Limb (tissue), 2 donors: ENCODE measurements at regions not wholly inside any gene's neighbourhood (a gene's known extent, or its start where the extent isn't known, plus 50 kb on each side); places are given as distances from the start of the nearest gene placed in this dataset.

Experiments used
- DNase-seq, 2 donors: peaks; one replicate each; pipeline ENCODE4 v3.0.0-alpha.2; 2016; ENCODE audit errors: extremely low spot score in 2 of 2

DNA sequence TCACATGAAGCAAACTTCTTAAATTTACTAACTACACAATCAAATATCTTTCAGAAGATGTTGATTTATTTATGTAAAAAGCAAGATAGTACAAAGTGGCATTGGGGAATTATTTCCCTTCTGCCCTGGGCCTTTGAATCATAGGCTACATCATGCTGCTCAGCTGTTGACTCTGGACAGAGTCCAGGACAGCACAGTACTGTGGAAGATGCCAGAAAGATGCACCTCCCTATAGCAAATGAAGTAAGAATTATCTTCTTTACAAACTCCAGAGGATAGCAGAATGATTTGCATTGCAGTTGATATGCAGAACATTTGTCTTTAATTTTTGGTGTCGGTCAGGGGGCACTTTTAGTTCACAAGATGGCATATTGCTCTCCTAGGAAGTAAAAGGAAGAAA is 1354.5 kb upstream of the ZEB2 start:
- DNase-seq, result peak in 1 of 2 donors; percentile 64

- no peak for DNase-seq
Observed at GRCh38 chr2:145864501-145864900, 1344.6 kb upstream of the ZEB2 start.

- DNase-seq, result no peak
Observed at GRCh38 chr2:145861940-145862339, 1342.0 kb upstream of the ZEB2 start.

DNA sequence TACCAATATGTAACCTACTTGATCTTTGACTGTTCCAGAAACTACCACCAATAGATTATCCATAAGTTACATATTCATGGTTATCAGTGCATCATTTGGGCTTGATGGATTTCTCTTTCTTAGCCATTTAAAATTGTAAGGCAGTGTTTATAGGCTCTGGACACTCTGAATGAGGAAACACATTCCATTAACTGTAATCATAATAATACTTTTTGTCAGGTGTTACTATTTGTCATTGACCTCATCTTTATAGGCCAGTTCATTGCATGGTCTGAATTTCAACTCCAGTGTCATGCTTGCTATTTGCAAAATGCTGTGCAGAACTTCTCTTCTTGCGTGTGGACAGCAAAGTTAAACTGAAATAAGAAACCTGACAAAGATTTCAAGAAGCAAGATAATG is 1340.2 kb upstream of the ZEB2 start:
- no peak for DNase-seq

DNA sequence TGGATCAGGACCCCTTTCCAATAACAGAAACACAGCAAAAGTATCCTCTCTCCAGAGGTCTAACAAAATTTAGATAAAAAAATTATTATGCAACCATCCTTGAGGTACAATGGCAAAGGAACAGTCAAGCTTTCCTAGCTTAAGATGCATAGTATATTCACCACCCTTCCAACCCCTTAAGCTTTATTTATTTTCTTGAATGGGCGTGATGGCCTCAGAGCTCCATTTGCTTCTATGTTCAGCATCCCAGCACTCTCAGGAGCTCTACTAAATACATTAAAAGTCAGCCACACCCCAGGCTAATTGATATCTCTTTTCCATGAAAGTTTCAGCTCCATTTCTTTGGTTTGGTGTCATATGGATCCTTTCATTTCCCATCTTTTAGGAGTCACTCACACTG is 1335.2 kb upstream of the ZEB2 start:
- no peak for DNase-seq

- DNase-seq, result no peak
Observed at GRCh38 chr2:145854039-145854755, 1334.3 kb upstream of the ZEB2 start.

DNA sequence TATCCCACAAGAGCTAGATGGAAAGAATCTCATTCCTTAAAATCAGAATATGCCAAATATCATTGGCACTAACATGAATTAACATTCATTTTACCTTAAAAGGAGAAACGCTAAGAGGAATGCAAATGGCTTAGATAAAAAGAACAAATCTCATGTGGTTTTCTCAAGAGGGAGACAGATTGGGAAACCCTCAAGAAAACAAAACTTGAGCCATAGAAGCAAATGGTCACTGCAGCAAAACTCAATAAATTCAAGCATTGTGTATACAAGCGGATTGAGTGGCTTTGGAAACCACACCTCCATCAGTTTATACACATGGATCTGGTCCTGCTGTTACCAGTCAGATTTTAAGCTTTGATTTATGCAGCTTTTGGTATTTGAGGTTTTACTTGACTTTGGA is 1331.8 kb upstream of the ZEB2 start:
- DNase-seq, result no peak

- no peak for DNase-seq
Observed at GRCh38 chr2:145849466-145849865, 1329.5 kb upstream of the ZEB2 start.

GRCh38 chr2:145846982-145847381 is 1327.1 kb upstream of the ZEB2 start:
- DNase-seq, result peak in 1 of 2 donors; percentile 55

GRCh38 chr2:145845923-145846322 is 1326.0 kb upstream of the ZEB2 start:
- DNase-seq, result no peak

GRCh38 chr2:145845207-145845894 is 1325.4 kb upstream of the ZEB2 start:
- no peak for DNase-seq

- peak in 1 of 2 donors; percentile 9 for DNase-seq
Observed at GRCh38 chr2:145841973-145842372, 1322.1 kb upstream of the ZEB2 start.

- no peak for DNase-seq
Observed at GRCh38 chr2:145836986-145837385, 1317.1 kb upstream of the ZEB2 start.

DNA sequence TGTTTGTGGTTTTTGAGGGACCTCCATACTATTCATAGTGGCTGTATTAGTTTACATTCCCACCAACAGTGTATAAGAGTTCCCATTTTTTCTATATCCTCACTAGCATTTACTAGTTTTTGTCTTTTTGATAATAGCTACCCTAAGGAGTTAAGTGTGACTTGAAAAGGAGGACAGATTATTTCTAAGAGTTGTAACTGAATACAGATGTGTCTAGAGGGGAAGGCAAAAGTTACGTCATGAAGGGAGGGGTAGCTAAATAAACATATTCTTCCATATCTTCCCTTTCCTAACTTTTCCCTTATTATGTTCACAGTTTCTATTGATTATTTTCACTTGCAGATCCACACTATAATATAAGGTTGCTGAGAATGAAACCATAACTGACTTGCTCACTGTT is 1315.7 kb upstream of the ZEB2 start:
- DNase-seq, result no peak

DNA sequence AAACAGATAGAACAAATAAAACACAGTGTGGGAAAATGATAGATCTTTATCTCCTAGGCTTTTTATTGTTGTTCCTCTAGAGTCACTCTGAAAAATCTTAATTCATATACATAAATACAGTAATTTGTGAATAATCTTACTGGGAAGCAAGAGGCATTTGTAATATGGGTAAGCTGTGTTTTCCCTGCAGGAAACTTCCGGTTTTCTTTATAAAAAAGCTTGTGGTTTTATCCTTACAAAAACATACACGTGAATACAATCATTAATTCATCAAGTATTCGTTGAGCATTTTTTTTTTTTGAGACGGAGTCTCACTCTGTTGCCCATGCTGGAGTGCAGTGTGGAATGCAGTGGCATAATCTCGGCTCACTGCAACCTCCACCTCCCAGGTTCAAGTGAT is 1312.8 kb upstream of the ZEB2 start:
- no peak for DNase-seq

DNA sequence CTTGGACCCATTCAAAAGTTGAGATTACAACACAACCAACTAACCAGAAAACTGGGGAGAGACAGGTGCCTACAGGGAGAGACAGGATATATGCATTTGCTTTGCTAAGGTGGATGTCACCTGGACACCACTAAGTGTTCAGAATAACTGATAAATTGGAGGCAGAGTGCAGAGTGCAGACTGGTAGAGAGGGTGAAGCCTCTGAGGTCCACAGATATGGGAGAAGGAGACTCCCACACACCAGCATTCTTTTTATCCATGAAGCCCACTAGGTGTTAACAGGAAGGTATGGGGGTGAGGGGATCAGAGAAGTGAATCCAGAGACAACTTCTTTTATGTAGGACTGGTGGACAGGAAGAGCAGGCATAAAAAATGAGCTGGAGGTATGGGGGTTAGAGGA is 1310.0 kb upstream of the ZEB2 start:
- no peak for DNase-seq

- DNase-seq, result no peak
Observed at GRCh38 chr2:145827235-145827634, 1307.3 kb upstream of the ZEB2 start.

- no peak for DNase-seq
Observed at GRCh38 chr2:145824384-145824783, 1304.5 kb upstream of the ZEB2 start.

- no peak for DNase-seq
Observed at GRCh38 chr2:145822892-145823534, 1303.1 kb upstream of the ZEB2 start.

- no peak for DNase-seq
Observed at GRCh38 chr2:145820651-145821050, 1300.7 kb upstream of the ZEB2 start.

- no peak for DNase-seq
Observed at GRCh38 chr2:145818890-145819504, 1299.1 kb upstream of the ZEB2 start.

- DNase-seq, result no peak
Observed at GRCh38 chr2:145815933-145816332, 1296.0 kb upstream of the ZEB2 start.
